Hepatocyte (in vitro differentiated cells): ENCODE measurements at regions not wholly inside any gene's neighbourhood (a gene's known extent, or its start where the extent isn't known, plus 50 kb on each side); places are given as distances from the start of the nearest gene placed in this dataset.

Experiments
- CTCF ChIP-seq: fragments of 200-600 bp; sonication (generic); IDR thresholded peaks from 2 replicates; pipeline ENCODE4 v1.5.1; 2016; ENCODE audit warnings: antibody characterized with exemption, mild to moderate bottlenecking; ENCODE audit not compliant: poor library complexity
- EZH2phosphoT487 ChIP-seq: fragments of 200-600 bp; sonication (generic); IDR thresholded peaks from one replicate; pipeline ENCODE4 v1.6.1; 2018; ENCODE audit warnings: antibody characterized with exemption, mild to moderate bottlenecking, low read depth, moderate library complexity; ENCODE audit not compliant: unreplicated experiment, severe bottlenecking

- no peak for TF ChIP-seq CTCF
- TF ChIP-seq EZH2phosphoT487 = no peak
Measured at GRCh38 chr2:116452651-116453050, 1361.8 kb upstream of the DDX18 start.
